PFSK-1 (cell line): ENCODE measurements at regions not wholly inside any gene's neighbourhood (a gene's known extent, or its start where the extent isn't known, plus 50 kb on each side); places are given as distances from the start of the nearest gene placed in this dataset.

Experiments used
- FOXP2 ChIP-seq: optimal IDR thresholded peaks from 2 replicates; pipeline ENCODE3; 2011; ENCODE audit warnings: borderline replicate concordance, control low read depth, inconsistent platforms; ENCODE audit not compliant: insufficient read depth; ENCODE audit errors: extremely low read length, extremely low read depth
- POLR2AphosphoS5 ChIP-seq: IDR thresholded peaks from 2 replicates; pipeline ENCODE4 v1.6.1; 2012; ENCODE audit warnings: low read depth, mild to moderate bottlenecking, control low read depth, low read length, moderate library complexity
- SIN3A ChIP-seq: IDR thresholded peaks from 2 replicates; pipeline ENCODE4 v1.6.1; 2012; ENCODE audit warnings: mild to moderate bottlenecking, low read length, moderate library complexity, borderline replicate concordance; ENCODE audit not compliant: insufficient read depth
- TAF1 ChIP-seq: IDR thresholded peaks from 2 replicates; pipeline ENCODE4 v1.6.1; 2012; ENCODE audit warnings: low read length, control low read depth, borderline replicate concordance; ENCODE audit not compliant: insufficient read depth
- TF ChIP-seq, protein P1 (sequence below), 2 experiments: IDR thresholded peaks; 2 replicates each; pipeline versions ENCODE4 v1.6.1 to v1.8.0; 2011 to 2012; ENCODE audit warnings: low read depth in 2 of 2, low read length in 2 of 2, control low read depth in 1 of 2, inconsistent platforms in 1 of 2, mild to moderate bottlenecking in 1 of 2, moderate library complexity in 1 of 2; ENCODE audit not compliant: insufficient read depth in 1 of 2

DNA sequence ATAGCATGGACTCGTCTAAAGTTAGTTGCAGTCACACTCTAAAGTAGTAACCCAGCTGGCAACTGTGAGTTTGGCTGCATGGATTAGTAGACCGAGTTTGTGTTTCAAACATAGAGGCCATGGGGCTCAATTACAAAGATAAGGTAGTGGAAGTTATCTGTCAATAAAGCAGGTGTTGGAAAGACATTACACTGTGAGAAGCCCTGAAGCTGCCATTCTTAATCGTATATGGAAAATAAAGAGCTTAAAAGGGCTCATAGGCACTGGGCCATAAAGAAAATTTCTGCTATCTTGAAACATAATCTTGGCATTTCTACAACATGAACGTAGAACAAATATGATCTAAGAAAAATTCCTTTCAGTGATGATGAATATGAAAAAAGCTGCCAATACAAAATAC, 837.7 kb downstream of the REEP3 start:
- TF ChIP-seq, protein P1, sequence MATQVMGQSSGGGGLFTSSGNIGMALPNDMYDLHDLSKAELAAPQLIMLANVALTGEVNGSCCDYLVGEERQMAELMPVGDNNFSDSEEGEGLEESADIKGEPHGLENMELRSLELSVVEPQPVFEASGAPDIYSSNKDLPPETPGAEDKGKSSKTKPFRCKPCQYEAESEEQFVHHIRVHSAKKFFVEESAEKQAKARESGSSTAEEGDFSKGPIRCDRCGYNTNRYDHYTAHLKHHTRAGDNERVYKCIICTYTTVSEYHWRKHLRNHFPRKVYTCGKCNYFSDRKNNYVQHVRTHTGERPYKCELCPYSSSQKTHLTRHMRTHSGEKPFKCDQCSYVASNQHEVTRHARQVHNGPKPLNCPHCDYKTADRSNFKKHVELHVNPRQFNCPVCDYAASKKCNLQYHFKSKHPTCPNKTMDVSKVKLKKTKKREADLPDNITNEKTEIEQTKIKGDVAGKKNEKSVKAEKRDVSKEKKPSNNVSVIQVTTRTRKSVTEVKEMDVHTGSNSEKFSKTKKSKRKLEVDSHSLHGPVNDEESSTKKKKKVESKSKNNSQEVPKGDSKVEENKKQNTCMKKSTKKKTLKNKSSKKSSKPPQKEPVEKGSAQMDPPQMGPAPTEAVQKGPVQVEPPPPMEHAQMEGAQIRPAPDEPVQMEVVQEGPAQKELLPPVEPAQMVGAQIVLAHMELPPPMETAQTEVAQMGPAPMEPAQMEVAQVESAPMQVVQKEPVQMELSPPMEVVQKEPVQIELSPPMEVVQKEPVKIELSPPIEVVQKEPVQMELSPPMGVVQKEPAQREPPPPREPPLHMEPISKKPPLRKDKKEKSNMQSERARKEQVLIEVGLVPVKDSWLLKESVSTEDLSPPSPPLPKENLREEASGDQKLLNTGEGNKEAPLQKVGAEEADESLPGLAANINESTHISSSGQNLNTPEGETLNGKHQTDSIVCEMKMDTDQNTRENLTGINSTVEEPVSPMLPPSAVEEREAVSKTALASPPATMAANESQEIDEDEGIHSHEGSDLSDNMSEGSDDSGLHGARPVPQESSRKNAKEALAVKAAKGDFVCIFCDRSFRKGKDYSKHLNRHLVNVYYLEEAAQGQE (IDR thresholded peaks at IDR 0.05; ENCODE audit: insufficient read depth in 1 of 2, low read depth in 2 of 2, low read length in 2 of 2) = no peak
- no peak for TF ChIP-seq SIN3A
- TF ChIP-seq FOXP2 = no peak
- TF ChIP-seq TAF1 = no peak
- no peak for TF ChIP-seq POLR2AphosphoS5

DNA sequence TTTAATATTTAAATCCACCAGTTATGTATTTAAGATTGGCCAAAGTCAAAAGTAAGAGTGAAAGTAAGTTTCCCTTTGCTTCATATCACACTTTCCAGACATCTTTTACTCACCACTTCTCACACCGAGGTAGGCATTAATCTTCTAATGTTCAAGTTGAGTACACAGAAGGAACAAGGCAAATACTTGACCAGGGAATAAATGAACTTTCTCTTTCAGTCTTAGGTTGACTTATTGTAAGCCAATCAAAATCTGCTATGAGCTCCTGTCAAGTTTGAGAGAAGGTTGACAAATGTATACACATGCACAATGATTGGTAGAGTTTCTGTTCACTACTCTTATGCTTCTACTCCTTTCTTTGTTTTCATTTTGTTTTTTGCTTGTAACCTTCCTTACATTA, 842.5 kb downstream of the REEP3 start:
- no peak for TF ChIP-seq SIN3A

DNA sequence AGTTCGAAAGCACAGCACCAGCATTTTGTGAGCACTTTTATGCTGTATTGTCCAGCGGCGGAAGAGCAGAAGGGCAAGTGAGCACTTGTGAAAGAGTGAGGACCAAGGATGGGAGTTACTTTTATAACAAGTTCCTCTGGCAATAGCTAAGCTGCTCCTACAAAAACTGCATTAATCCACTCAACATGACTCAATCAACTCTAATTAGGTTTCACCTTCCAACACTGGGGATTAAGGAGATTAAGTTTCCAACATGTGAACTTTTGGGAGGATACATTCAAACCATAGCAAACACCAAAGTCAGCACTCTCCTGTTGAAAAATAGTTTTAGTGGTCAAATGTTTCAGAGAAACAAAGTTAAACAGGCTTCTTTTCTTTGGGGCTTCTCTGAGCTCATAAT, 844.5 kb downstream of the REEP3 start:
- TF ChIP-seq TAF1 = no peak
- no peak for TF ChIP-seq POLR2AphosphoS5
- TF ChIP-seq FOXP2 = no peak
- TF ChIP-seq, protein P1 (IDR thresholded peaks at IDR 0.05; ENCODE audit: insufficient read depth in 1 of 2, low read depth in 2 of 2, low read length in 2 of 2) = no peak
- no peak for TF ChIP-seq SIN3A

DNA sequence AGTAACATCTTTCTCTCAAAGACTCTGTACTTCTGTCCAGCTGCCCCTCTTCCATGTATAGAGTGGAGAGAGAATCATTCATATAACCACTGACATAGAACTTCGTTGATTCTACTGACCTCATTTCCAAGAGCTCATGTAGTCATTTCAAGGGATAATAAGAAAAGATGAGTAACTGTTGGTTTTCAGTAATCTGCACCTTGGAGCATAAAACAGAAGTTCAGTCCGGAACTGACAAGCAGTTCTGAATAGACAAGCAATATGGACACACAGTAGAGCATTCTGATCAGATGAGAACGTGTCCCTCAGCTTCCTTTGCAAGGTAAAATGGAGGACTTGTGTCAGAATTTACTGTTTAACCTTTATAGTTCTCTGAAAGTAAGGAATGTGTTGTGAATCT, 847.1 kb downstream of the REEP3 start:
- TF ChIP-seq, protein P1 (IDR thresholded peaks at IDR 0.05; ENCODE audit: insufficient read depth in 1 of 2, low read depth in 2 of 2, low read length in 2 of 2) = no peak
- TF ChIP-seq SIN3A = no peak
- TF ChIP-seq FOXP2 = no peak
- no peak for TF ChIP-seq TAF1
- TF ChIP-seq POLR2AphosphoS5 = no peak

DNA sequence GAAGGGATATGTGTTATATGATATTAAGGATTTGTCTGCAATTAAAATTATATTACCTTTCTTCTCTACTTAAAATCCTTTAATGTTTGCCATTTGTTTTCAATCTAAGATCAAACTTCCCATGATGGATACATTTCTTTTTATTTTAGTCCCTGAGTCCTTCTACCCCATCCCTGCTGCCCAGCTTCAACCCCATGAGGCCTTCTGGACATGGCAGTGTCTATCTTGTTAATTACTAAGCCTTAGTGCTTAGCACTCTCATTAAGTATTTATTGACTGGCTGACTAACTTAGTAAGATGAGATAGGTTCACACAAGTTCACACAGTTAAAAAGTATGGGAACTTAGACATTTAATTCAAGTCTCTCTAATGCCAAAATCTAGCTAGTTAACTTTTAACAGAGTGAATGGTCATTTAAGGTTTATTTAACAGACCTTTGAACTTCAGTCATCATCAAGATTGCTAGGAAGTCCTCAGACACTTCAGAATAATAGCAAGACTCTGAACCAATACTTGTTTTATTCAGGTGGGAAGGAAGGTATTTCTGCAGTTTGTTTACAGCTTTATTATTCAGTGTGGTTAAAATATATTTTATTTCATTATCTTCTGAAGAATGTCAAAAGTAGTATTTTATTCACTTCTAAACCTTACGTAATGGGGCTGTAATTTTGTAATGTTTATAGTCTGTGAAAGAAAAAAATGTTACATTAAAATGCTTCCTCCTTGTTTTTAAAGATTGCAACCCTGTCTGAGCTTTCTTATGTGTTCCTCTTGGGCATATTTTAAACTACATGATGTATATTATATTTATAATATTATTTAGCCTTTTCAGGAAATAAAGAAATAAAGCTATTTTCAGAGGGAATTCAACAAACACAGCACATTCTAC, 848.9 kb downstream of the REEP3 start:
- no peak for TF ChIP-seq POLR2AphosphoS5
- TF ChIP-seq, protein P1 (IDR thresholded peaks at IDR 0.05; ENCODE audit: insufficient read depth in 1 of 2, low read depth in 2 of 2, low read length in 2 of 2) = no peak
- TF ChIP-seq FOXP2 = no peak
- no peak for TF ChIP-seq SIN3A
- no peak for TF ChIP-seq TAF1
